ENCODE measurements at regions not wholly inside any gene's neighbourhood (a gene's known extent, or its start where the extent isn't known, plus 50 kb on each side); places are given as distances from the start of the nearest gene placed in this dataset.

DNA sequence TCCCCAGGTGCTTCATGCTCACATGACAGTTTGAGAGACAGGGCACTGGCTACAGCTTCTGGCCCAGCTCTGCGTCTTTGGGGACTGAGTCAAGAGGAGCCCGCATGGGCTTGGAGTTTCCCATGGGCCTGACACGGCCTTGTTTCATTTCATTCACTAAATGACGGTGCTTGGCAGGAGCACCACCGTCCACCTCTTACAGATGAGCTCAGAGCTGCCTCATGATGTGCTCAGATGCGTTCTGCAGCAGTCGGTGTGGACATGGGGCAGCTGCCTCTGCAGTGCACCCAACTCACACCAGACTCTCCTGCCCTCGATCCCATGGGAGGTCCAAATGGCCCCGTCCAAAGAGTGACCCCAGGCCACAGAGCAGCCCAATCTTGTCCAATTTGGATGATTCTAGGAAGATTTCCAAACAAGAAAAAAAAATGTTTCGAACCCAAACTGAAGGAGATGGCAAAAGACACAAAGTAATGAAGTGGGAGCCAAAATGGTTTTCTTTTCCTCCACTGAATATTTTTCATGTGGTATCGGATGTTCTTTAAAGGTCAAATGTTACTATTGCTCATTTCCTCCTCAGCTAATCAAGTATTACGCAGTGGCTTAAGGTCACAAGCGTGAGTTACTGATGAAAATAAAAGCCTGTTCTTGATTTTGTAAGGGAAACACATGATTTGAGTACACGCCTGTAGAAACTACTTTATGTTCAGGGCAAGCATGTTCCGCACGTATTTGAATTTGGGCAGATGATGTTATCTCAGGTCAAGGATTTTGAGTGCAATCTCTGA lies 524.2 kb downstream of the CDH26 start:
- no peak for DNase-seq

DNA sequence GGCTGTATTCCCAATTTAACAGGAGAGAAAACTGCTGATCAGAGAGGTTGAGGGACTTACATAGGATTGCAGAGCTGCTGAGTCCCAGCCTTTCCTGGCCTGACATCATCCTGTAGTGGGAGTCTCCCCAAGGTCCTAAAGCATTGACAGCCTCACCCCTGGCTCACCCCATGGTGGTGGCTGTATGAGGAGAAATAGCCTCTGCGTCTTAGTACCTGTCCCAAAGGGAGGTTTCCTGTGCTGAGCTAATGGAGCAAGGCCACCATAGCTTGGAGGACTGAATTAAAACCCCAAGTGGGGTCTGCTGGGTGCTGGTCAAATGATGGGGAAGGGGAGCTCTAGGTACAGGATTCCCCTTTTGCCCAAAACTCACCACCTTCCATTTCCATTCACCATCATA lies 525.1 kb downstream of the CDH26 start:
- DNase-seq, result no peak

GRCh38 chr20:60484316-60484715 lies 526.1 kb downstream of the CDH26 start:
- no peak for DNase-seq

DNA sequence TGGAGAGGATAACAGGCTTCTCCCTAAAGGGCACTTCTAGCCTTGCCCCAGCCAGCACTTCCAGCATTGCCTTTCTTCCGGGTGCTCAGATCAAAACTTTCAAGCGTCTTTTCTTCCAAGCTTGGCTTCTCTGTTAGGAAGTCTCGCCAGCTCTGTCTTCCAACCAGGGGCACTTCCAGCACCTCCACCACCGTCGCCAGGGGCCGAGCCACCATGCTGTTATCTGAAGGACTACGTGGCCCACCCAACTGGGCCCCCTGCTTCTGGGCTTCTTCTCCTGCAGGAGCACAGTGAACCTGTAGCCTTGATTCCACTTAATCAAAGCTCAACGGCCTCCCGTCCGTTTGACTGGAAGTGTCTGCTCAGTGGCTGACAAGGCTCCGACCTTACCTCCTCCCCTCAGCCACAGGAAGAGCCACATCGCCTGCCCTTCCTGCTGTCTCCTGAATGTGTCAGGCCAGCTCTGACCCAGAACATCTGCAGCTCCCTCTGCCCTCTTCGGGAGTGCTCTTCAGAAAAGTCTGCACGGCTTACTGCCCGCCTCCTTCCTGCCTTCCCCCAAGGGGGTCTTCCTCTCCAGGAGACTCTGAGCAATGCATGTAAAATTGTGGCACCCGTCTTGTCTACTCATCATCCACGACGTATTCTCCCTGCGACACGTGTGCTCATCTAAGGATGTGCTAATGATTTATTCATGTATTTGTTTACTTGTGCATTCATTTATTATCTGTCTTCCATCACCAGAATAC lies 527.0 kb downstream of the CDH26 start:
- no peak for DNase-seq

DNA sequence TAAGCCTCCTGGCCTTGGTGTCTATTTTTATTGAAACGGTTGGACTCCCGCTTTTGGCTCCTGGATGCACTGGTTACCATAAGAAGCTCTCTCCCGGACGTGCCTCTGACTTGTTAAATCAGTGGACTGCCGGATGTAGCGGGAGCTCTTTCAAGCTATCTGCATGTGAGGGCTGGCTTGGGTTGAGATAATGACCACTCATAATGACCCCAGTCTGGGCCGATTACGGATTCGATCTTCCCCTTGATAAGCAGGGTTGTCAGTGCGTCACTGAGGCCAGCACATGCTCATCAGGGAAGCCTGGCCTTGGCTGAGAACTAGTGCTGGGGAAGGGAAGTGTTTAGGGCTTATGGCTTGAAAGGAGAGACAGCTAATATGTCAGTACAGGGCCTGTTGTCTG lies 528.1 kb downstream of the CDH26 start:
- DNase-seq, result no peak

GRCh38 chr20:60486937-60487336 lies 528.7 kb downstream of the CDH26 start:
- no peak for DNase-seq

- DNase-seq, result no peak
Observed at GRCh38 chr20:60490217-60491050, 532.2 kb downstream of the CDH26 start.

DNA sequence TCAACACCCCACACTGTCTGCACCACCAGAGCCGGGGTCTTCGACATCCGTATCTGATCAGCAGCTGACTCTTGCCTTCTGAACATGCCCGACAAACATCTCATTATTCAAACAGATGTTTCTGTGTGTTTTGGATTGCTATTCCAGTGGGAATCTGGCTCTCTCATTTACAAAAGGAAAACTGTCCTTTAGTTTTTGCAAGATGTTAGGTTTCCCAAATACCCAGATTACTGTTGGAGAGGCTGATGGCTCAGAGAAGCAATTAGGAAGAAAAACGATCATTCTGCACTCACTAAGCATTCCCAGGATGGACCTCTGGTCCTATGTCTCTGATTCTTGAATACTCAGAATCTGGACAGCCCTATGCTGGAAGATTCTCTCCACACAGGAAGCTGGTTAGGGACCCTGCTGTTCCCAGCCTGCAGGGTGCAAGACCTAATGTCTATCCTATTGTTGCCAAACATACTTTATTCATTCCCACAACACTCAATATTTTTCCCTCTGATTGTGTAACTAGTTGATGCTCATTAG lies 532.9 kb downstream of the CDH26 start:
- DNase-seq, result no peak

- DNase-seq, result no peak
Observed at GRCh38 chr20:60494476-60494875, 536.3 kb downstream of the CDH26 start.

GRCh38 chr20:60497298-60498035 lies 539.2 kb downstream of the CDH26 start:
- no peak for DNase-seq

GRCh38 chr20:60500038-60500701 lies 541.9 kb downstream of the CDH26 start:
- no peak for DNase-seq

DNA sequence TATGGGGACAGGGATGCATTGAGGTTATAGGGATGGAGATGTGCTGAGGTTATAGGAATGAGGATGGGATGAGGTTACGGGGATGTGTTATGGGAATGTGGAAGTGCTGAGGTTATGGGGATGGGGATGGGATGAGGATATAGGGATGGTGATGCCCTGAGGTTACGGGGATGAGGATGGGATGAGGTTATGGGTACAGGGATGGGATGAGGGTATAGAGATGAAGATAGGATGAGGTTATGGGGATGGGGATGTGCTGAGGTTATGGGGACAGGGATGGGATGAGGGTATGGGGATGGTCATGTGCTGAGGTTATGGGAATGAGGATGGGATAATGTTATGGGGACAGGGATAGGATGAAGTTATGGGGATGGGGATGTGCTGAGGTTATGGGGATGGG lies 542.8 kb downstream of the CDH26 start:
- DNase-seq, result no peak

GRCh38 chr20:60502881-60503280 lies 544.7 kb downstream of the CDH26 start:
- no peak for DNase-seq

- DNase-seq, result no peak
Observed at GRCh38 chr20:60505423-60505822, 547.2 kb downstream of the CDH26 start.

- DNase-seq, result no peak
Observed at GRCh38 chr20:60506061-60506460, 547.8 kb downstream of the CDH26 start.

DNA sequence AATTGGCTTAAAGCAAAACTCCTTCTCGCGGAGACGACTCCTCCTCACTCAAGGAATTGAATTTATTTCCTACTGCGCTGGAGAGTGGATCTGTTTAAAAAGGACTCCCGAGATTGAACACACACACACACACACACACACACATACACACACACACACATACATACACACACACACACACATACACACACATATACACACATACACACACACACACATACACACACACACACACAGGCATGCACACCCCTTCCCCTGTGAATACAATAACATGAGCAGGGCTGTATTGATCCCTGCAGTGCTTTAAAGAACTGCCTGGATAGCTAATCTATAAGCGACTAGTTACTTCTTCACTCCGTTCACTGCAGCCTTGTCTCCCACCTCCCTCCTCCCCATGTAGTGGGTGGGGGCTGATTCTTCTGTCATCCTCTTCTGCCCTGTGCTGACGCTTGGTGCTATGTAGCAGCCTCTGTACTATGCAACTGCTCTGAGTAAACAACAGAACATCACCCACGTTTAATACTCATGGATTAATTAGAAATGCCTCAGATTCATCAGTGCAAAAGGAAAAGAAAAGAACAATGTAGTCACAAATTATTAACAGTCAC lies 549.0 kb downstream of the CDH26 start:
- DNase-seq, result no peak

DNA sequence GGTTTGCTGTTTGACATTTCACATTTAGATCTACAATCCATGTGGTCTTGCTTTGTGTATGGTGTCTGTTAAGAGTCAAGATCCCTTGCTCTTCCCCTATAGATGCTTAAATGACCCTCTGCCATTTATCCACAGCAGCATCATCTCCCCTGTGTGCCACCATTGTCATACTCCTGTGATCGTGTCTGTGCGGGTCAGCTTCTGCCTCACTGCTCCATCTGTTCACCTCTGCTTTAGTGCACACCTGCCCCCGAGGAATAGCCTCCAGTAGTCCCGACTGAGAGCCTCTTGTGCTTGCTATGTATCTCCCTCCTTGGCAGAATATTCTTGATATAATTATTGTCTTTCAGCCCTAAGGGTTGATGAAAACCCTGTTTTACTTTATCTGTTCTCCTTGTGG lies 551.2 kb downstream of the CDH26 start:
- DNase-seq, result no peak

- DNase-seq, result no peak
Observed at GRCh38 chr20:60510356-60510755, 552.1 kb downstream of the CDH26 start.

DNA sequence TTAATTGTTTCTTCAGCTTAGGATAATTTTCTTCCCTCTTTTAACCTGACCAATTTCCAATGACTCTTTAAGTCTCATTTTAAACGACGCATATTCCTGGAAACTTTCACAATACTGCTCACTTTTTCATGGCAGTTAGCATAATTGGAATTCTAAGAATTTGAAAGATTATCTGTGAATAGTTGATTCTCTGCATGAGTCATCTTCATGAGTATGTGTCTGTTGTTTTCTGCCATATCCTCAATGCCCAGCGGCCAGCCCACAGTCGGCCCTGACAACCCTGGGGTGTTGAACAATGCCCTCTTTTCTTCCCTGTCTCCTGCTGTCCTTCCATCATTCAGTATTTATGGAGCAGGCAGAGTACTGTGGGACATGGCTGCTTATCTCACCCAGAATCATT lies 554.2 kb downstream of the CDH26 start:
- no peak for DNase-seq

DNA sequence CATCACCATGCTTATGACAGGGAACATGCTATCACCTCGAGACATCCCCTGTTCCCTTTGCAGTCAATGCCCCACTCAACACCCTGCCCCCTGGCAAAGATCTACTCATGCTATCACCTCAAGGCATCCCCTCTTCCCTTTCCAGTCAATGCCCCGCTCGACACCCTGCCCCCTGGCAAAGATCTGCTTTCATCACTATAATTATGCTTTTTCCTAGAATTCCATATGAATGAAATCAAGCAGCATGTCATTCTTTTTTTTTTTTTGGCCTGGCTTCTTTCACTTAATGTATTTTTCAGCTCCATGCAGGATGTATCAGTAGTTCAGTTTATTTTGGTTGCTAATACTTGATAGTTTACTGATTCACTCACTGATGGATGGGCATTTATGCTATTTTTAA lies 554.9 kb downstream of the CDH26 start:
- no peak for DNase-seq

- no peak for DNase-seq
Observed at GRCh38 chr20:60516442-60516841, 558.2 kb downstream of the CDH26 start.

Measured in suppressor macrophage (primary cell).